ENCODE measurements at regions not wholly inside any gene's neighbourhood (a gene's known extent, or its start where the extent isn't known, plus 50 kb on each side); places are given as distances from the start of the nearest gene placed in this dataset.
"Not testable (repeated sequence)": the region's sequence is repeated elsewhere in the genome, so short reads cannot be mapped to it uniquely, and the experiment has no call there.

DNA sequence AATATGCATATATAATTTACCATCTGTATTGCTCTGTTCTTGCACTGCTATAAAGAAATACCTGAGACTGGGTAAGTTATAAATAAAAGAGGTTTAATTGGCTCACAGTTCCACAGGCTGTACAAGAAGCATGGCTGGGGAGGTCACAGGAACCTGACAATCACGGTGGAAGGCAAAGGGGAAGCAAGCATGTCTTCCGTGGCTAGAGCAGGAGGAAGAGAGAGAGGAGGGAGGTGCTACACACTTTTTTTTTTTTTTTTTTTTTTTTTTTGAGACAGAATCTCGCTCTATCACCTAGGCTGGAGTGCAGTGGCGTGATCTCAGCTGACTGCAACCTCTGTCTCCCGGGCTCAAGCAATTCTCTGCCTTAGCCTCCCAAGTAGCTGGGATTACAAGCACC, 150.9 kb upstream of the DTNBP1 start:
- H3K4me1 ChIP-seq (ENCODE audit: control insufficient read depth, insufficient read depth, low read length); H4K20me1 ChIP-seq (ENCODE audit: control insufficient read depth, insufficient read depth); H3K27ac ChIP-seq (ENCODE audit: control insufficient read depth, insufficient read depth); H3K9me3 ChIP-seq (replicated peaks; ENCODE audit: control insufficient read depth, insufficient read depth, low read length); intact Hi-C loops (cut with micrococcal nuclease; ENCODE audit: unreplicated experiment); DNase-seq (ENCODE audit: low read depth, low spot score); H3K4me3 ChIP-seq; H2AFZ ChIP-seq (ENCODE audit: control insufficient read depth, low read depth, low read length); FAIRE-seq; H3K36me3 ChIP-seq (ENCODE audit: control insufficient read depth in 2 of 2, insufficient read depth in 2 of 2, low read length in 1 of 2); H3K27me3 ChIP-seq (replicated peaks in 1 of 2; ENCODE audit: control insufficient read depth in 2 of 2, insufficient read depth in 2 of 2, low read length in 1 of 2); BruUV-seq (replicated peaks); H3K79me2 ChIP-seq (ENCODE audit: control insufficient read depth, insufficient read depth, low read length); H3K4me2 ChIP-seq (ENCODE audit: control insufficient read depth, insufficient read depth); in situ Hi-C loops (cut with MboI); H3K9ac ChIP-seq (ENCODE audit: control insufficient read depth, insufficient read depth, low read length): not testable (repeated sequence)
- TF ChIP-seq, protein P1, sequence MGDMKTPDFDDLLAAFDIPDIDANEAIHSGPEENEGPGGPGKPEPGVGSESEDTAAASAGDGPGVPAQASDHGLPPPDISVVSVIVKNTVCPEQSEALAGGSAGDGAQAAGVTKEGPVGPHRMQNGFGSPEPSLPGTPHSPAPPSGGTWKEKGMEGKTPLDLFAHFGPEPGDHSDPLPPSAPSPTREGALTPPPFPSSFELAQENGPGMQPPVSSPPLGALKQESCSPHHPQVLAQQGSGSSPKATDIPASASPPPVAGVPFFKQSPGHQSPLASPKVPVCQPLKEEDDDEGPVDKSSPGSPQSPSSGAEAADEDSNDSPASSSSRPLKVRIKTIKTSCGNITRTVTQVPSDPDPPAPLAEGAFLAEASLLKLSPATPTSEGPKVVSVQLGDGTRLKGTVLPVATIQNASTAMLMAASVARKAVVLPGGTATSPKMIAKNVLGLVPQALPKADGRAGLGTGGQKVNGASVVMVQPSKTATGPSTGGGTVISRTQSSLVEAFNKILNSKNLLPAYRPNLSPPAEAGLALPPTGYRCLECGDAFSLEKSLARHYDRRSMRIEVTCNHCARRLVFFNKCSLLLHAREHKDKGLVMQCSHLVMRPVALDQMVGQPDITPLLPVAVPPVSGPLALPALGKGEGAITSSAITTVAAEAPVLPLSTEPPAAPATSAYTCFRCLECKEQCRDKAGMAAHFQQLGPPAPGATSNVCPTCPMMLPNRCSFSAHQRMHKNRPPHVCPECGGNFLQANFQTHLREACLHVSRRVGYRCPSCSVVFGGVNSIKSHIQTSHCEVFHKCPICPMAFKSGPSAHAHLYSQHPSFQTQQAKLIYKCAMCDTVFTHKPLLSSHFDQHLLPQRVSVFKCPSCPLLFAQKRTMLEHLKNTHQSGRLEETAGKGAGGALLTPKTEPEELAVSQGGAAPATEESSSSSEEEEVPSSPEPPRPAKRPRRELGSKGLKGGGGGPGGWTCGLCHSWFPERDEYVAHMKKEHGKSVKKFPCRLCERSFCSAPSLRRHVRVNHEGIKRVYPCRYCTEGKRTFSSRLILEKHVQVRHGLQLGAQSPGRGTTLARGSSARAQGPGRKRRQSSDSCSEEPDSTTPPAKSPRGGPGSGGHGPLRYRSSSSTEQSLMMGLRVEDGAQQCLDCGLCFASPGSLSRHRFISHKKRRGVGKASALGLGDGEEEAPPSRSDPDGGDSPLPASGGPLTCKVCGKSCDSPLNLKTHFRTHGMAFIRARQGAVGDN (IDR thresholded peaks at IDR 0.05) = peak; percentile 28; the same call in 1 of the 2 replicates
- TF ChIP-seq ZNF384 (IDR thresholded peaks at IDR 0.05; ENCODE audit: borderline replicate concordance, low read depth, low read length) = peak; percentile 67; the same call in 1 of the 2 replicates
- TF ChIP-seq SPI1 (IDR thresholded peaks at IDR 0.05; ENCODE audit: borderline replicate concordance, insufficient read depth, low read depth, low read length) = peak; percentile 5; the same call in 1 of the 2 replicates
- peak; percentile 58 for ATAC-seq
- RAD21 ChIA-PET (ENCODE audit: unreplicated experiment) = interaction anchor here (0.6 to 1.1 kb wide), 3 partner anchors 42 to 315 kb away, joined by 3 to 4 read pairs (median 3); no protein-coding TSS in a partner anchor
- POLR2A ChIA-PET = interaction anchor here (0.6 kb wide), 2 partner anchors 40 to 87 kb away, joined by 4 to 5 read pairs; no protein-coding TSS in a partner anchor
- 0% methylated on average over 2 of the region's 5 CpGs for WGBS (ENCODE audit: insufficient coverage, insufficient replicate concordance, low lambda C conversion rate, missing lambda C conversion rate)
- CTCF ChIA-PET = interaction anchor here (0.7 to 1.8 kb wide), 4 partner anchors 21 to 163 kb away, joined by 3 to 5 read pairs (median 4); no protein-coding TSS in a partner anchor
- SMC1A ChIA-PET (ENCODE audit: uncharacterized antibody, unreplicated experiment) = interaction anchor here (0.8 to 2.7 kb wide), 5 partner anchors 9 to 73 kb away, joined by 3 to 7 read pairs (median 3); no protein-coding TSS in a partner anchor

All from GM12878 (cell line).